Jurkat, Clone E6-1 (cell line): ENCODE measurements at regions not wholly inside any gene's neighbourhood (a gene's known extent, or its start where the extent isn't known, plus 50 kb on each side); places are given as distances from the start of the nearest gene placed in this dataset.
A peak's percentile ranks its signal among the peaks of the same experiment; 100 is the strongest.
"Not testable (repeated sequence)": the region's sequence is repeated elsewhere in the genome, so short reads cannot be mapped to it uniquely, and the experiment has no call there.

ENCODE experiments used
- DNase-seq: peaks from one replicate; pipeline ENCODE4 v3.0.0-alpha.2; 2011; ENCODE audit warnings: low read depth, low spot score
- H3K4me3 ChIP-seq: 2 replicates; pipeline ENCODE4 v1.5.1; 2011; ENCODE audit warnings: mild to moderate bottlenecking, low read length, control low read depth, moderate library complexity

GRCh38 chr3:94453864-94454263 is 391.0 kb downstream of the NSUN3 start:
- no peak for DNase-seq
- no peak overlapping the region for H3K4me3 ChIP-seq

- DNase-seq = no peak
- H3K4me3 ChIP-seq = no peak overlapping the region
Observed at GRCh38 chr3:94459167-94459566, 396.3 kb downstream of the NSUN3 start.

GRCh38 chr3:94460931-94461330 is 398.1 kb downstream of the NSUN3 start:
- no peak for DNase-seq
- no peak overlapping the region for H3K4me3 ChIP-seq

GRCh38 chr3:94462931-94463330 is 400.1 kb downstream of the NSUN3 start:
- H3K4me3 ChIP-seq = no peak overlapping the region
- DNase-seq = no peak

DNA sequence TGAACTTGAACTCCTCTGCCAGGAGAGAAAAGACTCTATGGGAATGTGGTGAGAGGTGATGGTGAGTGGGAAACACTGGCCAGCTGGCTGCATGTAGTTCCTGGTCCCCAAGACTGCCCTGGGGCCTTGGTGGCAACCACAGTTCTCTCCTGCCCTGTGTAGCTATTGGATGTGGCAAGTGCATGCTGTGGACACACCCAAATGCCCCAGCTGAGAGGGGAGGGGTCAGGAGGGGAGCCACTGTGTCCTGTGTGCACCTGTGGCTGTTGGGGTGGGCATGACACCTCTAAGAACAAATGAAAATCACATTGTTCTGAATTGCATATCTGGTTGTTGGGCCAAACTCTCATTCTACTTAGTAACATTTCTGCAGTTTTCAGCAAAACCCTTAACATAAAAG is 409.6 kb downstream of the NSUN3 start:
- no peak overlapping the region for H3K4me3 ChIP-seq
- DNase-seq = no peak

DNA sequence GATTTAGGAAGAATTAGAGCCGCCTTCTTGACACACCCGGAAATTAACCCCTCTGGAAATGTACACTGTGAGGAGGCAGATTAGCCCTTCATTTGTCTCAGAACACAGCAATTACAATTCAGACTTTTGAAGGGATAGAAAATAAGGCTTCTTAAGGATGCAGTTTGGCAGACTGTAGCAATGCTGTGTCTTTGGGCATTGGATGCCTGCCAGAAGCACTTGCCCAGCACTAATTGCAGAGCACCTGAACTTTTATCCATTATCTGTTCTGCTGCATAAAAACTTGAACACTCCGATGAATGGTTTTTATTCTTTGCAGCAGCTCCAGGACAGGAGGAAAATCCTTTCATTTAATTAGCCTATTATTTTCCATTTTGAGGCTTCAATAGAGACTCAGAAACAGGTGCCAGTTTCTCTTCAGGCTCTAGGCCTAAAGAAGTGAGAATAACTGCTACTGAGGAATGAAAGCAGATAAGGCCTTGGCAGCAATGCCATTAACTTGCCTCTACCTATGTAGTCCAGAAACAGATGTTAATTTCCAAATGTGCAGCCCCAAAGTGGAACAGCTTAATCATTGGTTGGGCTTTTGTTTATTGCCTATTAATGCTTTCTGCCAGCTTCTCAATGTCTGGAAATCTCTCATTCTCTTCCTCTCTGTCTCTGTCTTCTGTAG is 418.5 kb downstream of the NSUN3 start:
- H3K4me3 ChIP-seq = no peak overlapping the region
- no peak for DNase-seq

DNA sequence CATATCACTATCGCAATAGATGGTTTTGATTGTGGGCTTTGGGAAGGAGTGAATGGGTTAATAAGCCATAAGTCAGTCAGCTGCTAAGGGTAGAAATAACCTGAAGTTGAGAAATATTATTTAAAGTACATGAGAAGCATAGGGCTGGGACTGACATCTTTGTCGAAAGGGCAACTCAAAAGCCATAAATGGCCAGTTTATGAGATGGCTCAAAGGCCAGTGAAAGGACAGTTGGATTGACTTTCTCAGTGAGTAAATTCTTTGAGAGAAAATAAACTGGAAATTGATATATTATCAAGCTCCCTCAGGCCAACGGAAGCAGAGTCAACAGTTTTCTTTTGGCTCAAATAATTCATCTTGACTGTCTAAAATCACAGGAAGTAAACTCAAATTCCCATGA is 419.8 kb downstream of the NSUN3 start:
- H3K4me3 ChIP-seq = no peak overlapping the region
- no peak for DNase-seq

DNA sequence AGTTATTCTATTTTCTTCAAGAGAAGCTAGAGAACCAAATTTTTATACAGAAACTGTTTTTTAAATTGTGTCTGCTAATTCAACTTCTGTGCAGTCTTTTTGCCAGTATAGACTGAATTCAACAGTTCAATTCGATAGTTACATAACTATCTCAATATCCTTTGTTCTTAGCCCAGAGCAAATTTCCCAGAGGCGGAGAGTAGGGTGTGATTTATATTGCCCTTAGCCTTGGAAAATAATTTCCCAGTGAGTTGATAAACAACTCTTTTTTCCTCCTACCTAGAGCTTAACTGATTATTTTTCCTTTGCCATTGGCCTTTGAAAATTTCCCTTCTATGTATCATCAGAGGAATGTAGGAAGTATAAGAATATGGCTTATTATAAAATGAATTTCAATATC is 420.5 kb downstream of the NSUN3 start:
- no peak for DNase-seq

GRCh38 chr3:94494992-94495391 is 432.1 kb downstream of the NSUN3 start:
- H3K4me3 ChIP-seq = no peak overlapping the region
- no peak for DNase-seq

More for the DNA sequence above, 420.5 kb downstream of the NSUN3 start:
- no peak overlapping the region for H3K4me3 ChIP-seq

GRCh38 chr3:94500146-94500545 is 437.3 kb downstream of the NSUN3 start:
- no peak overlapping the region for H3K4me3 ChIP-seq
- DNase-seq = no peak

- not testable (repeated sequence) for DNase-seq, H3K4me3 ChIP-seq
Observed at GRCh38 chr3:94507354-94507753, 444.5 kb downstream of the NSUN3 start.

DNA sequence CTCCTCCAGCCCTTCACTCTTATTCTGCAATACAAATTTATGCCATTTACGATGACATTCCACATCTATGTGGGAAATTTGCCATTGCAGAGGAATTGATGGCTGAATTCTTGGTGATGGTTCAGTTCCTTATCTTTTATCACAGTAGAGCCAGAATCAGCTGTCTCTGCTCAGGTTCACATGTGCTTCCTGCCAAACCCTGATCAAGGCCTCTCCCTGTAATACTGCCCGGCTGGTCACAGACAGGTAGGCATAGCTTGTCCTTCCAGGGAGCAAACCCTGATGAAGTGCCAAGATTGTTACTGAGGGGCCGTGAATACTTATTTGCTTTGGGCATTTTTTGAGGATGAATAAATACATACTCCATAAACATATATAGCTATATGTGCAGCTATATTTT is 450.0 kb downstream of the NSUN3 start:
- H3K4me3 ChIP-seq = no peak overlapping the region
- DNase-seq = no peak

DNA sequence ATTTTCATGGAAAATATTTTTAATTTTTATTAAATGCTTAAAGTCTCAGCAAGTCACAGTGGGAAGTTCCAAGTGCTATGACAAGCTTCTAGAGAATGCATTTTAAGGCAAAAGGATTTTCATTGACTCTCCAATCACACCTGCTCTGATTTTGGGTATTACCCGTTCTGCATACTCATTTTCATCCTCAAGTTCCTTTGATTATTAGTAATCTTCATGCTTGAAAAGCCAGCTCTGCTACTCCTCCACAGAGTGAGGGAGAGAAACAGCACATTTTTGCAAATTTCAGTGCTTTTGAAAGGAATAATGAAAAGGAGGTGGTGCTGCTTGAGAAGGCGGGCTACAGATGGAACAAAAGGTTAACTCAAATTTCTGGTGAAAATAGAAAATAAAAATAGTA is 450.7 kb downstream of the NSUN3 start:
- no peak for DNase-seq
- no peak overlapping the region for H3K4me3 ChIP-seq

GRCh38 chr3:94515983-94516382 is 453.1 kb downstream of the NSUN3 start:
- no peak for DNase-seq

GRCh38 chr3:94520364-94520763 is 457.5 kb downstream of the NSUN3 start:
- DNase-seq = no peak
- H3K4me3 ChIP-seq = no peak overlapping the region

More at GRCh38 chr3:94515983-94516382, 453.1 kb downstream of the NSUN3 start:
- H3K4me3 ChIP-seq = no peak overlapping the region

- DNase-seq = no peak
- no peak overlapping the region for H3K4me3 ChIP-seq
Observed at GRCh38 chr3:94522488-94522887, 459.6 kb downstream of the NSUN3 start.

DNA sequence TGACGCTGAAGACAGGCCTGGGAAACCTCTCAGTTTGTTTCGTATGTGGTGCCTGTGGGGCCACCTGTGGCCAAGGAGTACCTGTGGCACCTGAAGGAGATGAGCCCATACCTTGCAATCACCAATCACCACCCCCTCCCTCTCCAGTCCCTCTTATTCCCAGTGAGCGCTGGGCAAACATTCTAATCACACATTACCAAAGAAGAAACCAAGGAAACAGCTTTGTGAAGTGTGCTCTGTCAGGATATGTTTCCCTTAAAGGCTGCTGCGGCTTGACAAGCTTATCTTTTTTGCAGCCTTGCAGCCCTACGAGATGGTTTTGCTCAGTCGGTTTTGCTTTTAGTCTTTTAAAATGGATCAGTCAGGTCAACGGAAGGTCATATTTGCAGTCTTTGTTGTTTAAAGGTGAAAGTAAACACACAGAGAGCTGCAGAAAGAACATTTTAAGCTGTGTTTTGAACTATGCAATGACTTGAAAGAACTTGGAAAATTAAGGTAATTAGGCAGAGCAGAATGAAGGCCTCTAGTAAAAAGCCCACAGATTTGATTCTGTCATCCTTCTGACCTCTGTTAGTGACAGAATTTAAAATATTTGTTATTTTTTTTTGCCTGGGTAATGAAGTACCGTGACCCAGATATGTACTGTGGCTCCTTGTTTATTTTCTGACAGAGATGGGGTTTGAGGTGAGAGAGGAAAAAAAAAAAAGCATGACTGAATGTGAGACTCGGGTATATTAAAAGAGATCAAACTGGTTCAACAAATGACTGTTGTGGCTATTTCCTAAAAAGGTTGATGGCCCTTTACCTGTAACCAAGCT is 461.4 kb downstream of the NSUN3 start:
- no peak for DNase-seq
- no peak overlapping the region for H3K4me3 ChIP-seq

DNA sequence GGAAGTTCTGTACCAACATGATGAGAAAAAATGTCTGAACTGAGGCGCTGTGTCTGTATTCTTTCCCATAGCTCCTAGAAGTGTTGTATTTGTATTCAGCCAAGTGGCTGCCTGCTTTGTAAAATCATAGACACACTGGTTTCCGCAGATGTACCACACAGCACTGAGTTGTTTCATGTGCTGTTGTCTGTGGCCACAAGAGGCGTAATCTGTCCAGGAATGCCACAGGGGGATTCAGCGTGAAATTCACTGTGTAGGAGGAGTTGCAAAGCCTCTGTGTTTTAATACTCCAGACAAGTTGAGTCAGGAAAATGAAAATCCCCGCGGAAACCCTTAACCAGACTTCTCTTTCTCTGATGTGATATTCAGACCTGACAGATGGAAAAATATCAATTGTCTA is 462.2 kb downstream of the NSUN3 start:
- peak; percentile 20 for DNase-seq
- H3K4me3 ChIP-seq = no peak overlapping the region

DNA sequence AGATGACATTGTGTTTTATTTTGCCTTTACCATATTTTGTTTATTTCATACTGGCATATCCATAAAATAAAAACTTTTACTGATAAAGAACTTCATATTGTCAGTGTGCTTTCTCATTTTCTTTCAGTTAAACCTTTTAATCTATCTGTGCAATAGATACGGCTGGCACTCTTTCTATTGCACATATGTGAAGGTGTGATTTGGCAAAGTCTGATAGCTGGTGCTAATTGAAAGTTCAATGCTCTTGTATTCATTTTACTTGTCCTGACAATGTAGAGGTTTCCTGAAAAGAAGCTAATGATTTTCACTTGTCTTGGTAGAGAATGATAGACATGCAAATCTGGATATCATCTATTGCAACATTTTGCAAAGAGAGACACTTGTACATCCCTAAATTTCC is 467.0 kb downstream of the NSUN3 start:
- H3K4me3 ChIP-seq = no peak overlapping the region
- DNase-seq = no peak

DNA sequence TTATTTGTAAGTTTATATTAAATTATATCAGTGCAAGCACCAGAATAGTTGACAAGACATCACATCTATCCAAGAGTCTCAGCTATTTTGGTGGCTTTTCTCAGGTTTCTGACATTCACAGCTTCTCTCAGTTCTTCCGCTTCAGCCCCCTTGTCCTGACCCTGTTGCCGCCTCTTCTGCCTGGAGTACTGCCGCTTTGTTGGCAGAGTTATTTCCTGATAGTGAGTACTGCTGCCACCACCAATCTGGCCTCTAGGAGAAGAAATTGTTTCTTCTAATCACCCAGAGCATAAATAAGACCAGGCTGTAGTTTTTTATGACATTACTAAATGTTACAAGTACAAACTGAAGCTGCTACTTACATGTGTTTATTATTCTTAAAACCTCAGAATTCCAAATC is 470.1 kb downstream of the NSUN3 start:
- DNase-seq = no peak
- no peak overlapping the region for H3K4me3 ChIP-seq

DNA sequence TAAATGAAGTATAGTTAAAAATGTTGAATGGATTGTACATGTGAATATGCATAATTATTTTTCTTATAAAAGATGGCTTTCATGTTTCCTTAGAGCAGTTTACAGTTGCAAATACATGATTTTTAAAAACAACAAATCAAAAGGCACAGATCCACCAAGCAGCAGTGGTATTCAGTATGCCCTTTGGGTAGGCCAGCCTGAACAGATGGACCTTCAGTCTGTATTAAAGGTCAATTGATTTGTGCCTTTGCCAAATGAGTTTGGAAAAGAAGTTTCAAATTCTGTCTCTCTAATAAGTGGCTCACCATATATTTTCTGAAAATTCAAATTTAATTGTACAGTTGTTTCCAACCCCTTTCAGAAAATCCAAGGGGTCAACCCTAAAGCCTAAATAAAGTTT is 477.1 kb downstream of the NSUN3 start:
- no peak overlapping the region for H3K4me3 ChIP-seq
- DNase-seq = no peak
